HS-27A (cell line): ENCODE measurements at regions not wholly inside any gene's neighbourhood (a gene's known extent, or its start where the extent isn't known, plus 50 kb on each side); places are given as distances from the start of the nearest gene placed in this dataset.
A peak's percentile ranks its signal among the peaks of the same experiment; 100 is the strongest.

Experiments used
- DNase-seq: peaks from one replicate; pipeline ENCODE4 v3.0.0-alpha.2; 2012; ENCODE audit warnings: low read depth, missing footprints

- no peak for DNase-seq
Observed at GRCh38 chr5:60185231-60186099, 291.9 kb upstream of the PDE4D start.

- DNase-seq, result no peak
Observed at GRCh38 chr5:60184606-60185005, 291.1 kb upstream of the PDE4D start.

- no peak for DNase-seq
Observed at GRCh38 chr5:60183881-60184280, 290.4 kb upstream of the PDE4D start.

GRCh38 chr5:60178101-60178500, 284.6 kb upstream of the PDE4D start:
- DNase-seq, result no peak

- no peak for DNase-seq
Observed at GRCh38 chr5:60177596-60177995, 284.1 kb upstream of the PDE4D start.

GRCh38 chr5:60173667-60174066, 280.1 kb upstream of the PDE4D start:
- DNase-seq, result no peak

GRCh38 chr5:60163762-60164161, 270.2 kb upstream of the PDE4D start:
- DNase-seq, result no peak

- DNase-seq, result no peak
Observed at GRCh38 chr5:60162441-60162840, 268.9 kb upstream of the PDE4D start.

GRCh38 chr5:60161340-60161934, 267.9 kb upstream of the PDE4D start:
- no peak for DNase-seq

GRCh38 chr5:60149081-60149480, 255.6 kb upstream of the PDE4D start:
- no peak for DNase-seq

GRCh38 chr5:60148366-60148765, 254.8 kb upstream of the PDE4D start:
- DNase-seq, result no peak

- DNase-seq, result no peak
Observed at GRCh38 chr5:60147791-60148190, 254.3 kb upstream of the PDE4D start.

- DNase-seq, result no peak
Observed at GRCh38 chr5:60143942-60144549, 250.5 kb upstream of the PDE4D start.

GRCh38 chr5:60141119-60141518, 247.6 kb upstream of the PDE4D start:
- no peak for DNase-seq

GRCh38 chr5:60136841-60137240, 243.3 kb upstream of the PDE4D start:
- DNase-seq, result no peak

- DNase-seq, result no peak
Observed at GRCh38 chr5:60131504-60131903, 238.0 kb upstream of the PDE4D start.

GRCh38 chr5:60125636-60126035, 232.1 kb upstream of the PDE4D start:
- no peak for DNase-seq

GRCh38 chr5:60102961-60103693, 209.6 kb upstream of the PDE4D start:
- DNase-seq, result peak; percentile 35

GRCh38 chr5:60101573-60101972, 208.0 kb upstream of the PDE4D start:
- no peak for DNase-seq

GRCh38 chr5:60092671-60093422, 199.3 kb upstream of the PDE4D start:
- peak; percentile 47 for DNase-seq

- DNase-seq, result no peak
Observed at GRCh38 chr5:60086583-60086982, 193.1 kb upstream of the PDE4D start.

- no peak for DNase-seq
Observed at GRCh38 chr5:60084226-60084625, 190.7 kb upstream of the PDE4D start.
